UCSD-AML1 (cell line): ENCODE measurements at regions not wholly inside any gene's neighbourhood (a gene's known extent, or its start where the extent isn't known, plus 50 kb on each side); places are given as distances from the start of the nearest gene placed in this dataset.
"Not testable (repeated sequence)": the region's sequence is repeated elsewhere in the genome, so short reads cannot be mapped to it uniquely, and the experiment has no call there.

Source experiments
- DNase-seq: peaks from one replicate; lab custom pipeline; 2025; ENCODE audit not compliant: unreplicated experiment; lab: John Stamatoyannopoulos, UW

- no peak for DNase-seq
Observed at GRCh38 chr6:122222761-122223160, 176.7 kb upstream of the HSF2 start.

- DNase-seq, result no peak
Observed at GRCh38 chr6:122223251-122223650, 176.2 kb upstream of the HSF2 start.

- DNase-seq, result no peak
Observed at GRCh38 chr6:122238861-122239260, 160.6 kb upstream of the HSF2 start.

GRCh38 chr6:122246906-122247658 is 152.4 kb upstream of the HSF2 start:
- no peak for DNase-seq

- no peak for DNase-seq
Observed at GRCh38 chr6:122248001-122248669, 151.3 kb upstream of the HSF2 start.

- no peak for DNase-seq
Observed at GRCh38 chr6:122248844-122249243, 150.6 kb upstream of the HSF2 start.

- no peak for DNase-seq
Observed at GRCh38 chr6:122258839-122259238, 140.6 kb upstream of the HSF2 start.

GRCh38 chr6:122264557-122264956 is 134.9 kb upstream of the HSF2 start:
- DNase-seq, result no peak

GRCh38 chr6:122265755-122266154 is 133.7 kb upstream of the HSF2 start:
- DNase-seq, result no peak

- no peak for DNase-seq
Observed at GRCh38 chr6:122268394-122268793, 131.1 kb upstream of the HSF2 start.

- DNase-seq, result no peak
Observed at GRCh38 chr6:122276637-122277036, 122.8 kb upstream of the HSF2 start.

- not testable (repeated sequence) for DNase-seq
Observed at GRCh38 chr6:122280105-122281021, 119.1 kb upstream of the HSF2 start.

GRCh38 chr6:122283884-122284283 is 115.6 kb upstream of the HSF2 start:
- DNase-seq, result no peak

GRCh38 chr6:122284848-122285247 is 114.6 kb upstream of the HSF2 start:
- DNase-seq, result no peak

- DNase-seq, result no peak
Observed at GRCh38 chr6:122285292-122285913, 114.0 kb upstream of the HSF2 start.

GRCh38 chr6:122286512-122286911 is 112.9 kb upstream of the HSF2 start:
- no peak for DNase-seq

- DNase-seq, result no peak
Observed at GRCh38 chr6:122289762-122290539, 109.5 kb upstream of the HSF2 start.

GRCh38 chr6:122297010-122297409 is 102.4 kb upstream of the HSF2 start:
- no peak for DNase-seq

- no peak for DNase-seq
Observed at GRCh38 chr6:122302067-122302466, 97.4 kb upstream of the HSF2 start.

- no peak for DNase-seq
Observed at GRCh38 chr6:122307577-122307976, 91.9 kb upstream of the HSF2 start.
